ENCODE measurements at regions not wholly inside any gene's neighbourhood (a gene's known extent, or its start where the extent isn't known, plus 50 kb on each side); places are given as distances from the start of the nearest gene placed in this dataset.

GRCh38 chr7:42987648-42988214, 55.6 kb downstream of the MRPL32 start:
- DNase-seq, result no peak

GRCh38 chr7:42991024-42991423, 58.8 kb downstream of the MRPL32 start:
- DNase-seq, result no peak

- DNase-seq, result no peak
These were observed 59.9 kb downstream of the MRPL32 start for GRCh38 chr7:42991913-42992591.

GRCh38 chr7:42993038-42993437, 60.9 kb downstream of the MRPL32 start:
- no peak for DNase-seq

- DNase-seq, result no peak
These were observed 61.9 kb downstream of the MRPL32 start for GRCh38 chr7:42994096-42994495.

GRCh38 chr7:42997611-42998010, 65.4 kb downstream of the MRPL32 start:
- no peak for DNase-seq

- DNase-seq, result no peak
These were observed 71.9 kb downstream of the MRPL32 start for GRCh38 chr7:43004082-43004481.

GRCh38 chr7:43006008-43006407, 73.8 kb downstream of the MRPL32 start:
- DNase-seq, result no peak

GRCh38 chr7:43010061-43010460, 77.9 kb downstream of the MRPL32 start:
- no peak for DNase-seq

- DNase-seq, result no peak
These were observed 79.7 kb downstream of the MRPL32 start for GRCh38 chr7:43011879-43012278.

GRCh38 chr7:43014406-43014805, 82.2 kb downstream of the MRPL32 start:
- DNase-seq, result no peak

GRCh38 chr7:43015301-43015700, 83.1 kb downstream of the MRPL32 start:
- no peak for DNase-seq

- no peak for DNase-seq
These were observed 86.3 kb downstream of the MRPL32 start for GRCh38 chr7:43018446-43018845.

GRCh38 chr7:43021431-43021830, 89.3 kb downstream of the MRPL32 start:
- no peak for DNase-seq

GRCh38 chr7:43022008-43022407, 89.8 kb downstream of the MRPL32 start:
- DNase-seq, result no peak

- no peak for DNase-seq
These were observed 79.1 kb upstream of the HECW1 start for GRCh38 chr7:43033369-43033768.

GRCh38 chr7:43034535-43035002, 77.9 kb upstream of the HECW1 start:
- DNase-seq, result no peak

- no peak for DNase-seq
These were observed 74.9 kb upstream of the HECW1 start for GRCh38 chr7:43037531-43037930.

GRCh38 chr7:43038254-43038653, 74.2 kb upstream of the HECW1 start:
- peak; percentile 6 for DNase-seq

GRCh38 chr7:43039346-43039745, 73.1 kb upstream of the HECW1 start:
- DNase-seq, result peak; percentile 4

GRCh38 chr7:43040461-43040860, 72.0 kb upstream of the HECW1 start:
- DNase-seq, result no peak

- DNase-seq, result no peak
These were observed 71.3 kb upstream of the HECW1 start for GRCh38 chr7:43041105-43041504.

- no peak for DNase-seq
These were observed 70.7 kb upstream of the HECW1 start for GRCh38 chr7:43041724-43042123.

GRCh38 chr7:43042302-43042701, 70.1 kb upstream of the HECW1 start:
- no peak for DNase-seq

GRCh38 chr7:43044511-43044910, 67.9 kb upstream of the HECW1 start:
- DNase-seq, result no peak
